HEK293 (cell line): ENCODE measurements at regions not wholly inside any gene's neighbourhood (a gene's known extent, or its start where the extent isn't known, plus 50 kb on each side); places are given as distances from the start of the nearest gene placed in this dataset.

ENCODE experiments used
- CTCF ChIA-PET: fragments of 350-600 bp; formaldehyde crosslinking; extraction: SDS; loops from one replicate; lab custom pipeline; 2021; ENCODE audit warnings: antibody characterized with exemption; lab: Yijun Ruan, JAX
- POLR2A ChIA-PET: fragments of 300-600 bp; formaldehyde crosslinking; extraction: SDS; loops from one replicate; lab custom pipeline; 2020; ENCODE audit warnings: antibody characterized with exemption, inconsistent platforms; lab: Yijun Ruan, JAX
- H3K27ac ChIP-seq: fragments of 200-500 bp; sonication (Bioruptor generic); 2 replicates; pipeline ENCODE4 v1.5.1; 2014; ENCODE audit warnings: low read depth, low read length, control low read depth, inconsistent platforms; ENCODE audit errors: extremely low read depth
- H3K36me3 ChIP-seq, 2 experiments: fragments of 200-500 bp in 1 of 2; sonication (Bioruptor generic) in 1 of 2; 1 replicate in 1 of 2; 2 replicates in 1 of 2; pipeline ENCODE4 v1.5.1; 2014 to 2017; ENCODE audit warnings: inconsistent platforms in 2 of 2, low read length in 2 of 2; ENCODE audit not compliant: control insufficient read depth in 2 of 2, insufficient read depth in 1 of 2
- H3K4me1 ChIP-seq: fragments of 200-500 bp; sonication (Bioruptor generic); 2 replicates; pipeline ENCODE4 v1.5.1; 2014; ENCODE audit warnings: mild to moderate bottlenecking, low read length, inconsistent platforms; ENCODE audit not compliant: control insufficient read depth, insufficient read depth
- H3K4me3 ChIP-seq: 2 replicates; pipeline ENCODE4 v1.5.1; 2011; ENCODE audit warnings: low read depth, mild to moderate bottlenecking, control low read depth, low read length, moderate library complexity
- H3K9me3 ChIP-seq: fragments of 200-500 bp; sonication (Bioruptor generic); 2 replicates; pipeline ENCODE4 v1.5.1; 2014; ENCODE audit warnings: low read depth, low read length, inconsistent platforms; ENCODE audit not compliant: control insufficient read depth, insufficient read depth
- GLI2 ChIP-seq: fragments of 450-650 bp; formaldehyde crosslinking; IDR thresholded peaks from 2 replicates; pipeline ENCODE4; 2017; ENCODE audit warnings: missing biosample characterization, missing genetic modification characterization, low read depth, borderline replicate concordance
- KLF7 ChIP-seq: fragments of 450-650 bp; formaldehyde crosslinking; IDR thresholded peaks from 2 replicates; pipeline ENCODE4 v1.5.1; 2016; ENCODE audit warnings: missing biosample characterization, missing genetic modification characterization, borderline replicate concordance
- OVOL3 ChIP-seq: fragments of 450-650 bp; formaldehyde crosslinking; IDR thresholded peaks from 2 replicates; pipeline ENCODE4 v1.5.1; 2016; ENCODE audit warnings: missing biosample characterization, missing genetic modification characterization
- PRDM1 ChIP-seq: fragments of 450-650 bp; formaldehyde crosslinking; IDR thresholded peaks from 2 replicates; pipeline ENCODE4; 2016; ENCODE audit warnings: missing biosample characterization, missing genetic modification characterization
- SP7 ChIP-seq: fragments of 450-650 bp; formaldehyde crosslinking; IDR thresholded peaks from 2 replicates; pipeline ENCODE4 v1.5.1; 2016; ENCODE audit warnings: missing biosample characterization, missing genetic modification characterization
- TRIM28 ChIP-seq: IDR thresholded peaks from 2 replicates; pipeline ENCODE4 v1.6.1; 2011; ENCODE audit warnings: low read length, control low read depth, borderline replicate concordance
- ZNF10 ChIP-seq: fragments of 450-650 bp; formaldehyde crosslinking; IDR thresholded peaks from 2 replicates; pipeline ENCODE4 v1.5.1; 2017; ENCODE audit warnings: missing biosample characterization, missing genetic modification characterization
- ZNF155 ChIP-seq: fragments of 450-650 bp; formaldehyde crosslinking; IDR thresholded peaks from 2 replicates; pipeline ENCODE4 v1.5.1; 2016; ENCODE audit warnings: missing biosample characterization, missing genetic modification characterization
- ZNF19 ChIP-seq: fragments of 450-650 bp; formaldehyde crosslinking; IDR thresholded peaks from 2 replicates; pipeline ENCODE4; 2016; ENCODE audit warnings: missing biosample characterization, missing genetic modification characterization, low read depth
- ZNF211 ChIP-seq: fragments of 450-650 bp; formaldehyde crosslinking; IDR thresholded peaks from 2 replicates; pipeline ENCODE4 v1.5.1; 2016; ENCODE audit warnings: low read depth, missing biosample characterization, missing genetic modification characterization
- ZNF24 ChIP-seq: fragments of 450-650 bp; formaldehyde crosslinking; IDR thresholded peaks from 2 replicates; pipeline ENCODE4 v1.5.1; 2016; ENCODE audit warnings: missing biosample characterization, missing genetic modification characterization
- ZNF335 ChIP-seq: fragments of 450-650 bp; formaldehyde crosslinking; conservative IDR thresholded peaks from 2 replicates; pipeline ENCODE4 v1.5.1; 2016; ENCODE audit warnings: missing biosample characterization, missing genetic modification characterization
- ZNF394 ChIP-seq: fragments of 450-650 bp; formaldehyde crosslinking; IDR thresholded peaks from 2 replicates; pipeline ENCODE4 v1.5.1; 2016; ENCODE audit warnings: missing biosample characterization, missing genetic modification characterization, mild to moderate bottlenecking, moderate library complexity, borderline replicate concordance
- ZNF530 ChIP-seq: fragments of 450-650 bp; formaldehyde crosslinking; IDR thresholded peaks from 2 replicates; pipeline ENCODE4 v1.5.1; 2016; ENCODE audit warnings: low read depth, missing biosample characterization, missing genetic modification characterization
- ZNF596 ChIP-seq: fragments of 450-650 bp; IDR thresholded peaks from 2 replicates; pipeline ENCODE4 v1.5.0; 2018; ENCODE audit warnings: missing biosample characterization, mild to moderate bottlenecking, missing genetic modification characterization, moderate library complexity
- ZNF792 ChIP-seq: fragments of 450-650 bp; formaldehyde crosslinking; IDR thresholded peaks from 2 replicates; pipeline ENCODE4 v1.5.1; 2016; ENCODE audit warnings: missing biosample characterization, missing genetic modification characterization
- TF ChIP-seq, protein P1 (sequence below): fragments of 450-650 bp; formaldehyde crosslinking; IDR thresholded peaks from 2 replicates; pipeline ENCODE4 v1.5.1; 2016; ENCODE audit warnings: missing biosample characterization, missing genetic modification characterization
- TF ChIP-seq, protein P2 (sequence below): fragments of 450-650 bp; formaldehyde crosslinking; IDR thresholded peaks from 2 replicates; pipeline ENCODE4 v1.5.1; 2016; ENCODE audit warnings: missing biosample characterization, missing genetic modification characterization
- TF ChIP-seq, protein P3 (sequence below): fragments of 450-650 bp; formaldehyde crosslinking; IDR thresholded peaks from 2 replicates; pipeline ENCODE4 v1.5.1; 2016; ENCODE audit warnings: missing biosample characterization, missing genetic modification characterization, low read depth

DNA sequence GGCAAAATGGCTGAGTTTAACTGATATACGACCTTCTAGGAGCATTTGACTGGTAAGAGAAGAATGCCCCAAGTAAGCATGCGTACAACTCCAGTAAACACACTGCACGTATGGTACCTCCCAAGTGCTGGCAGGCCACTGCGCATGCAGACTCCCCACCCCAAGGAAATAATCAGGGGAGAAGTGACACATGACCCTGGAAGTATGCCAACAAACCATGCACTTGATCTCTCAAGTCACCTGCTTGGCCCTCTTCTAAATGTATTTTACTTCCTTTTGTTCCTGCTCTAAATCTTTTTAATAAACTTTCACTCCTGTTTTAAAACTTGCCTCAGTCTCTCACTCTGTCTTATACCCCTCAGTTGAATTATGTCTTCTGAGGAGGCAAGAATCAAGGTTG is 129.8 kb upstream of the COL5A2 start (continued):
- TF ChIP-seq, protein P1, sequence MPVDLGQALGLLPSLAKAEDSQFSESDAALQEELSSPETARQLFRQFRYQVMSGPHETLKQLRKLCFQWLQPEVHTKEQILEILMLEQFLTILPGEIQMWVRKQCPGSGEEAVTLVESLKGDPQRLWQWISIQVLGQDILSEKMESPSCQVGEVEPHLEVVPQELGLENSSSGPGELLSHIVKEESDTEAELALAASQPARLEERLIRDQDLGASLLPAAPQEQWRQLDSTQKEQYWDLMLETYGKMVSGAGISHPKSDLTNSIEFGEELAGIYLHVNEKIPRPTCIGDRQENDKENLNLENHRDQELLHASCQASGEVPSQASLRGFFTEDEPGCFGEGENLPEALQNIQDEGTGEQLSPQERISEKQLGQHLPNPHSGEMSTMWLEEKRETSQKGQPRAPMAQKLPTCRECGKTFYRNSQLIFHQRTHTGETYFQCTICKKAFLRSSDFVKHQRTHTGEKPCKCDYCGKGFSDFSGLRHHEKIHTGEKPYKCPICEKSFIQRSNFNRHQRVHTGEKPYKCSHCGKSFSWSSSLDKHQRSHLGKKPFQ (tag by site-specific recombination): no peak
- TF ChIP-seq ZNF792 (tag by site-specific recombination) (no peak), GLI2 (tag by site-specific recombination) (no peak), ZNF530 (no peak), TRIM28 (no peak), ZNF10 (tag by site-specific recombination) (no peak), SP7 (no peak), ZNF19 (tag by site-specific recombination) (no peak), ZNF596 (tag by site-specific recombination) (no peak)
- TF ChIP-seq, protein P2, sequence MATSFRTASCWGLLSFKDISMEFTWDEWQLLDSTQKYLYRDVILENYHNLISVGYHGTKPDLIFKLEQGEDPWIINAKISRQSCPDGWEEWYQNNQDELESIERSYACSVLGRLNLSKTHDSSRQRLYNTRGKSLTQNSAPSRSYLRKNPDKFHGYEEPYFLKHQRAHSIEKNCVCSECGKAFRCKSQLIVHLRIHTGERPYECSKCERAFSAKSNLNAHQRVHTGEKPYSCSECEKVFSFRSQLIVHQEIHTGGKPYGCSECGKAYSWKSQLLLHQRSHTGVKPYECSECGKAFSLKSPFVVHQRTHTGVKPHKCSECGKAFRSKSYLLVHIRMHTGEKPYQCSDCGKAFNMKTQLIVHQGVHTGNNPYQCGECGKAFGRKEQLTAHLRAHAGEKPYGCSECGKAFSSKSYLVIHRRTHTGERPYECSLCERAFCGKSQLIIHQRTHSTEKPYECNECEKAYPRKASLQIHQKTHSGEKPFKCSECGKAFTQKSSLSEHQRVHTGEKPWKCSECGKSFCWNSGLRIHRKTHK (tag by site-specific recombination): no peak
- TF ChIP-seq, protein P3, sequence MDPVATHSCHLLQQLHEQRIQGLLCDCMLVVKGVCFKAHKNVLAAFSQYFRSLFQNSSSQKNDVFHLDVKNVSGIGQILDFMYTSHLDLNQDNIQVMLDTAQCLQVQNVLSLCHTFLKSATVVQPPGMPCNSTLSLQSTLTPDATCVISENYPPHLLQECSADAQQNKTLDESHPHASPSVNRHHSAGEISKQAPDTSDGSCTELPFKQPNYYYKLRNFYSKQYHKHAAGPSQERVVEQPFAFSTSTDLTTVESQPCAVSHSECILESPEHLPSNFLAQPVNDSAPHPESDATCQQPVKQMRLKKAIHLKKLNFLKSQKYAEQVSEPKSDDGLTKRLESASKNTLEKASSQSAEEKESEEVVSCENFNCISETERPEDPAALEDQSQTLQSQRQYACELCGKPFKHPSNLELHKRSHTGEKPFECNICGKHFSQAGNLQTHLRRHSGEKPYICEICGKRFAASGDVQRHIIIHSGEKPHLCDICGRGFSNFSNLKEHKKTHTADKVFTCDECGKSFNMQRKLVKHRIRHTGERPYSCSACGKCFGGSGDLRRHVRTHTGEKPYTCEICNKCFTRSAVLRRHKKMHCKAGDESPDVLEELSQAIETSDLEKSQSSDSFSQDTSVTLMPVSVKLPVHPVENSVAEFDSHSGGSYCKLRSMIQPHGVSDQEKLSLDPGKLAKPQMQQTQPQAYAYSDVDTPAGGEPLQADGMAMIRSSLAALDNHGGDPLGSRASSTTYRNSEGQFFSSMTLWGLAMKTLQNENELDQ: no peak

GRCh38 chr2:189312211-189312610 is 129.1 kb upstream of the WDR75 start:
- CTCF ChIA-PET: interaction anchor here (0.6 kb wide), 1 partner anchor 688 kb away, joined by 3 read pairs; no protein-coding TSS in a partner anchor
- POLR2A ChIA-PET: no interaction called here
- Histone ChIP-seq H3K36me3 (no peaks in the 10 kb centered on the region), H3K27ac (no peak overlapping the region), H3K4me1 (no peaks in the 10 kb centered on the region), H3K4me3 (no peak overlapping the region), H3K9me3 (no peaks in the 10 kb centered on the region)
- no peak for TF ChIP-seq ZNF211 (tag by site-specific recombination)
- TF ChIP-seq PRDM1 (tag by site-specific recombination): no peak
- TF ChIP-seq ZNF24 (tag by site-specific recombination): no peak

GRCh38 chr2:189312643-189313042 is 128.6 kb upstream of the WDR75 start:
- H3K36me3 ChIP-seq: no peaks in the 10 kb centered on the region
- H3K4me3 ChIP-seq: no peak overlapping the region
- H3K9me3 ChIP-seq: no peaks in the 10 kb centered on the region
- CTCF ChIA-PET: interaction anchor here (0.6 kb wide), 1 partner anchor 688 kb away, joined by 3 read pairs; no protein-coding TSS in a partner anchor
- POLR2A ChIA-PET: interaction anchor here (0.7 kb wide), 1 partner anchor 216 kb away, joined by 3 read pairs; no protein-coding TSS in a partner anchor
- TF ChIP-seq OVOL3 (tag by site-specific recombination) (no peak), ZNF335 (tag by site-specific recombination) (no peak), KLF7 (tag by site-specific recombination) (no peak), ZNF394 (tag by site-specific recombination) (no peak), ZNF155 (tag by site-specific recombination) (no peak)
- H3K27ac ChIP-seq: no peak overlapping the region
- no peaks in the 10 kb centered on the region for H3K4me1 ChIP-seq
